Loucy (cell line): ENCODE measurements at regions not wholly inside any gene's neighbourhood (a gene's known extent, or its start where the extent isn't known, plus 50 kb on each side); places are given as distances from the start of the nearest gene placed in this dataset.

Source experiments
- CTCF ChIP-seq: fragments of 200-600 bp; sonication (generic); conservative IDR thresholded peaks from 2 replicates; pipeline ENCODE4 v1.5.1; 2014; ENCODE audit warnings: mild to moderate bottlenecking, antibody characterized with exemption, low read length
- EZH2phosphoT487 ChIP-seq: fragments of 200-600 bp; IDR thresholded peaks from 2 replicates; pipeline ENCODE4 v1.6.1; 2018; ENCODE audit warnings: antibody characterized with exemption, mild to moderate bottlenecking, moderate library complexity, borderline replicate concordance

GRCh38 chr5:148910686-148911361, 84.4 kb downstream of the ADRB2 start:
- no peak for TF ChIP-seq CTCF
- no peak for TF ChIP-seq EZH2phosphoT487
